Keratinocyte (primary cell): ENCODE measurements at regions not wholly inside any gene's neighbourhood (a gene's known extent, or its start where the extent isn't known, plus 50 kb on each side); places are given as distances from the start of the nearest gene placed in this dataset.

Experiments used
- DNase-seq: peaks from one replicate; pipeline ENCODE4 v3.0.0-alpha.2; 2011; ENCODE audit warnings: low read depth, missing footprints, low spot score
- FAIRE-seq: peaks from 2 replicates; lab custom pipeline; 2011; peaks lifted over from hg19 to GRCh38; lab: Jason Lieb, UNC
- H2AFZ ChIP-seq: 2 replicates; pipeline ENCODE4 v1.6.0; 2012; ENCODE audit warnings: low read length, control low read depth, inconsistent platforms; ENCODE audit not compliant: control insufficient read depth
- H3K27ac ChIP-seq: 2 replicates; pipeline ENCODE4 v1.5.1; 2011; ENCODE audit warnings: low read length; ENCODE audit not compliant: control insufficient read depth, insufficient read depth
- H3K27me3 ChIP-seq: 3 replicates; pipeline ENCODE4 v1.6.0; 2011; ENCODE audit warnings: low read length; ENCODE audit not compliant: control insufficient read depth, insufficient read depth; ENCODE audit errors: extremely low read depth
- H3K36me3 ChIP-seq, 2 experiments: 2 replicates in 1 of 2; 3 replicates in 1 of 2; pipeline ENCODE4 v1.5.1; 2011; ENCODE audit warnings: low read length in 2 of 2, mild to moderate bottlenecking in 1 of 2; ENCODE audit not compliant: control insufficient read depth in 2 of 2, insufficient read depth in 2 of 2; ENCODE audit errors: extremely low read depth in 1 of 2
- H3K4me1 ChIP-seq: 3 replicates; pipeline ENCODE4 v1.5.1; 2011; ENCODE audit warnings: low read length; ENCODE audit not compliant: control insufficient read depth, insufficient read depth; ENCODE audit errors: extremely low read depth
- H3K4me2 ChIP-seq: 3 replicates; pipeline ENCODE4 v1.6.0; 2011; ENCODE audit warnings: low read depth, low read length; ENCODE audit not compliant: control insufficient read depth, insufficient read depth; ENCODE audit errors: extremely low read depth
- H3K4me3 ChIP-seq, 3 experiments: fragments of 200-600 bp in 1 of 3; sonication (generic) in 1 of 3; 2 replicates in 2 of 3; 3 replicates in 1 of 3; pipeline ENCODE4 v1.5.1; 2011 to 2016; ENCODE audit warnings: low read length in 3 of 3, mild to moderate bottlenecking in 3 of 3, control low read depth in 2 of 3, inconsistent platforms in 1 of 3, low read depth in 1 of 3, mixed read lengths in 1 of 3, mixed run types in 1 of 3, moderate library complexity in 1 of 3; ENCODE audit not compliant: control insufficient read depth in 2 of 3, insufficient read depth in 2 of 3; ENCODE audit errors: extremely low read depth in 1 of 3
- H3K79me2 ChIP-seq: 2 replicates; pipeline ENCODE4 v1.6.0; 2012; ENCODE audit warnings: low read length; ENCODE audit not compliant: control insufficient read depth, insufficient read depth
- H3K9ac ChIP-seq: 3 replicates; pipeline ENCODE4 v1.6.0; 2011; ENCODE audit warnings: low read length; ENCODE audit not compliant: control insufficient read depth, insufficient read depth; ENCODE audit errors: extremely low read depth
- H3K9me1 ChIP-seq: 3 replicates; pipeline ENCODE4 v1.6.0; 2011; ENCODE audit warnings: low read length; ENCODE audit not compliant: control insufficient read depth, insufficient read depth; ENCODE audit errors: extremely low read depth
- H3K9me3 ChIP-seq: 2 replicates; pipeline ENCODE4 v1.5.1; 2012; ENCODE audit warnings: low read depth, low read length; ENCODE audit not compliant: control insufficient read depth
- H4K20me1 ChIP-seq: 3 replicates; pipeline ENCODE4 v1.6.0; 2011; ENCODE audit warnings: low read length; ENCODE audit not compliant: control insufficient read depth, insufficient read depth; ENCODE audit errors: extremely low read depth
- CTCF ChIP-seq, 3 experiments: IDR thresholded peaks in 1 of 3; conservative IDR thresholded peaks in 1 of 3; optimal IDR thresholded peaks in 1 of 3; 2 replicates in 2 of 3; 3 replicates in 1 of 3; pipeline versions ENCODE3 to v1.5.1; 2011; ENCODE audit warnings: low read length in 3 of 3, mild to moderate bottlenecking in 3 of 3, moderate library complexity in 2 of 3, control low read depth in 1 of 3, inconsistent platforms in 1 of 3; ENCODE audit not compliant: insufficient read depth in 2 of 3; ENCODE audit errors: extremely low read depth in 1 of 3
- EZH2 ChIP-seq: IDR thresholded peaks from one replicate; pipeline ENCODE4 v1.6.1; 2012; ENCODE audit warnings: inconsistent platforms, mild to moderate bottlenecking, low read length, moderate library complexity
- dilution Hi-C: fragments of 300-500 bp; cut with MboI; formaldehyde crosslinking; loops from one replicate; pipeline ENCODE4 v1.7.0; 2020; ENCODE audit warnings: low sequenced_read_pairs; ENCODE audit not compliant: extremely low pct_ligation_motif_present

DNA sequence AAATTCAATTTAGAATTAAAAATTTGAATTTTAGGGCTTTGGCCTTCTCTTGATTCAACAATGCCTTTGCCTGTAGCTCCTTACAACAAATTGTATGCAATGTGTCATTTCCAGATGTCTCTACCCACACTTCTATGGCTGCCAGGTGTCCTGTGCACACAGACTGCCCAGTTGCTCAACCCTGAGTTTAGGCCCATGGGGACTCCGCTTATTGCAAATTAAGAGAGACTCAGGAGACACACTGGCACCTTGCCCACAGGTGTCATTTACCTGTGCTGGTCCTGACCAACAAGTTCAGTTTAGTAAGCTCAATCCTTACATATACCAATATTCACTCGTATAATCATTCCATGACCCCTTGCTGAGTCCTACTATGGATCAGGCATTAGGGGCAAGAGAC is 236.1 kb downstream of the OMA1 start:
- Histone ChIP-seq H3K27me3 (no peaks in the 10 kb centered on the region), H3K9me3 (no peaks in the 10 kb centered on the region), H3K4me1 (no peaks in the 10 kb centered on the region), H3K4me3 (no peak overlapping the region), H2AFZ (no peak overlapping the region), H3K9ac (no peak overlapping the region), H3K9me1 (no peaks in the 10 kb centered on the region), H4K20me1 (no peaks in the 10 kb centered on the region), H3K79me2 (no peaks in the 10 kb centered on the region), H3K4me2 (no peak overlapping the region), H3K36me3 (no peaks in the 10 kb centered on the region), H3K27ac (no peak overlapping the region)
- dilution Hi-C loops = no loop called here
- DNase-seq = no peak
- TF ChIP-seq CTCF (optimal IDR thresholded peaks at IDR 0.05 in 1 of 3, IDR thresholded peaks at IDR 0.05 in 1 of 3, conservative IDR thresholded peaks at IDR 0.05 in 1 of 3; ENCODE audit: extremely low read depth in 1 of 3, insufficient read depth in 2 of 3, low read length in 3 of 3) (no peak), EZH2 (no peak)
- FAIRE-seq = no peak

- FAIRE-seq = no peak
- no peaks in the 10 kb centered on the region for H3K9me1 ChIP-seq
- TF ChIP-seq EZH2 = no peak
- TF ChIP-seq CTCF (optimal IDR thresholded peaks at IDR 0.05 in 1 of 3, IDR thresholded peaks at IDR 0.05 in 1 of 3, conservative IDR thresholded peaks at IDR 0.05 in 1 of 3; ENCODE audit: extremely low read depth in 1 of 3, insufficient read depth in 2 of 3, low read length in 3 of 3) = no peak
- H3K9ac ChIP-seq = no peak overlapping the region
- H3K4me1 ChIP-seq = no peaks in the 10 kb centered on the region
- no peak overlapping the region for H2AFZ ChIP-seq
- H3K79me2 ChIP-seq = no peaks in the 10 kb centered on the region
- no peak overlapping the region for H3K4me2 ChIP-seq
- dilution Hi-C loops = no loop called here
- no peaks in the 10 kb centered on the region for H4K20me1 ChIP-seq
- DNase-seq = no peak
- H3K4me3 ChIP-seq = no peak overlapping the region
- no peaks in the 10 kb centered on the region for H3K36me3 ChIP-seq
- no peak overlapping the region for H3K27ac ChIP-seq
- H3K9me3 ChIP-seq = no peaks in the 10 kb centered on the region
- no peaks in the 10 kb centered on the region for H3K27me3 ChIP-seq
Observed at GRCh38 chr1:58308206-58308605, 238.3 kb downstream of the OMA1 start.
